T-cell (primary cell): ENCODE measurements at regions not wholly inside any gene's neighbourhood (a gene's known extent, or its start where the extent isn't known, plus 50 kb on each side); places are given as distances from the start of the nearest gene placed in this dataset.

Source experiments
- ATAC-seq, 4 experiments: fragments of 200-7000 bp in 3 of 4; fragments of 150-1000 bp in 1 of 4; cut with Tn5 transposase; replicated peaks in 1 of 4; 1 replicate in 3 of 4; 2 replicates in 1 of 4; pipeline ENCODE4 v1.10.0; 2021; ENCODE audit warnings: moderate library complexity in 3 of 4, mild to moderate bottlenecking in 2 of 4, moderate number of reproducible peaks in 1 of 4
- CTCF ChIA-PET, 2 donors: fragments of 300-600 bp; sonication (Branson Sonifier 250); formaldehyde crosslinking; loops; one replicate each; lab custom pipeline; 2022; ENCODE audit warnings: antibody characterized with exemption in 2 of 2; lab: Charles Lee
- POLR2A ChIA-PET, 2 donors: fragments of 300-600 bp; sonication (Branson Sonifier 250); formaldehyde crosslinking; loops; one replicate each; lab custom pipeline; 2022; ENCODE audit warnings: antibody characterized with exemption in 2 of 2; lab: Charles Lee
- DNase-seq, 35 experiments: peaks; one replicate each; pipeline versions ENCODE4 v3.0.0 to v3.0.0-alpha.2; 2013 to 2023
- H3K27ac ChIP-seq: one replicate; pipeline ENCODE4 v1.5.1; 2013; ENCODE audit warnings: low read length
- H3K27me3 ChIP-seq, 2 experiments: replicated peaks in 1 of 2; 1 replicate in 1 of 2; 2 replicates in 1 of 2; pipeline versions ENCODE4 v1.6.1 to v1.7.0; 2013; ENCODE audit warnings: low read length in 1 of 2, mixed read lengths in 1 of 2; ENCODE audit not compliant: control insufficient read depth in 2 of 2, insufficient read depth in 2 of 2; ENCODE audit errors: extremely low read depth in 1 of 2
- H3K36me3 ChIP-seq, 2 donors: 1 replicate in 1 of 2; 2 replicates in 1 of 2; pipeline versions ENCODE4 v1.6.1 to v1.7.0; 2013; ENCODE audit warnings: low read length in 1 of 2; ENCODE audit not compliant: control insufficient read depth in 2 of 2, insufficient read depth in 1 of 2; ENCODE audit errors: extremely low read depth in 1 of 2
- H3K4me1 ChIP-seq, 2 experiments: 1 replicate in 1 of 2; 2 replicates in 1 of 2; pipeline versions ENCODE4 v1.6.1 to v1.7.0; 2013; ENCODE audit warnings: low read length in 2 of 2, mixed read lengths in 1 of 2; ENCODE audit not compliant: insufficient read depth in 2 of 2, control insufficient read depth in 1 of 2; ENCODE audit errors: extremely low read depth in 1 of 2
- H3K4me3 ChIP-seq, 2 donors: 1 replicate in 1 of 2; 2 replicates in 1 of 2; pipeline versions ENCODE4 v1.5.1 to v1.7.0; 2013; ENCODE audit warnings: mild to moderate bottlenecking in 2 of 2, low read length in 1 of 2, moderate library complexity in 1 of 2; ENCODE audit not compliant: control insufficient read depth in 1 of 2; ENCODE audit errors: extremely low read depth in 1 of 2
- H3K9me3 ChIP-seq: 2 replicates; pipeline ENCODE4 v1.7.0; 2013
- H3K27ac Mint-ChIP-seq, 2 donors: one replicate each; pipeline ENCODE4 v1.8.0; 2020 to 2021; ENCODE audit warnings: mild to moderate bottlenecking in 2 of 2, mixed read lengths in 2 of 2
- H3K27me3 Mint-ChIP-seq, 2 donors: one replicate each; pipeline ENCODE4 v1.8.0; 2021 to 2022; ENCODE audit warnings: mixed read lengths in 2 of 2
- H3K36me3 Mint-ChIP-seq: one replicate; pipeline ENCODE4 v1.8.0; 2021; ENCODE audit warnings: mixed read lengths
- H3K4me1 Mint-ChIP-seq, 3 donors: one replicate each; pipeline ENCODE4 v1.8.0; 2020 to 2022; ENCODE audit warnings: mixed read lengths in 3 of 3, mild to moderate bottlenecking in 1 of 3
- H3K4me3 Mint-ChIP-seq, 3 donors: one replicate each; pipeline ENCODE4 v1.8.0; 2020 to 2022; ENCODE audit warnings: mild to moderate bottlenecking in 3 of 3, mixed read lengths in 3 of 3, moderate library complexity in 3 of 3
- H3K9me3 Mint-ChIP-seq, 3 donors: one replicate each; pipeline ENCODE4 v1.8.0; 2020 to 2022; ENCODE audit warnings: mixed read lengths in 3 of 3
- WGBS: methylation state at CpG from one replicate; pipeline ENCODE4 v1.1.5; 2013; ENCODE audit warnings: missing lambda C conversion rate; ENCODE audit not compliant: insufficient coverage; 5-methylcytosine and 5-hydroxymethylcytosine counted together

- Mint-ChIP-seq H3K4me1 (no peaks in the 10 kb centered on the region), H3K27ac (no peak overlapping the region), H3K4me3 (no peak overlapping the region), H3K9me3 (peaks cover 8 to 23% (median 16%) of the 10 kb centered on the region in 3 donors), H3K36me3 (no peaks in the 10 kb centered on the region), H3K27me3 (no peaks in the 10 kb centered on the region)
- Histone ChIP-seq H3K36me3 (no peaks in the 10 kb centered on the region), H3K4me1 (no peaks in the 10 kb centered on the region), H3K27ac (no peak overlapping the region), H3K9me3 (no peaks in the 10 kb centered on the region), H3K4me3 (no peak overlapping the region), H3K27me3 (no peaks in the 10 kb centered on the region)
- ChIA-PET CTCF (no interaction called here), POLR2A (no interaction called here)
- no peak for ATAC-seq
- no peak for DNase-seq
- no CpG with 5 or more reads among the region's 5 CpGs for WGBS
Observed at GRCh38 chr5:165723931-165724330, 2218.5 kb downstream of the MAT2B start.

- Mint-ChIP-seq H3K4me3 (no peak overlapping the region), H3K27ac (no peak overlapping the region), H3K9me3 (peaks cover 6 to 15% (median 7%) of the 10 kb centered on the region in 3 donors), H3K4me1 (no peaks in the 10 kb centered on the region), H3K27me3 (no peaks in the 10 kb centered on the region), H3K36me3 (no peaks in the 10 kb centered on the region)
- ATAC-seq (no peak), DNase-seq (no peak)
- H3K27me3 ChIP-seq = no peaks in the 10 kb centered on the region
- H3K27ac ChIP-seq = no peak overlapping the region
- CTCF ChIA-PET = no interaction called here
- H3K4me3 ChIP-seq = no peak overlapping the region
- H3K9me3 ChIP-seq = no peaks in the 10 kb centered on the region
- POLR2A ChIA-PET = no interaction called here
- no peaks in the 10 kb centered on the region for H3K4me1 ChIP-seq
- no peaks in the 10 kb centered on the region for H3K36me3 ChIP-seq
- WGBS = no CpG with 5 or more reads among the region's 2 CpGs
Observed at GRCh38 chr5:165728425-165728824, 2223.0 kb downstream of the MAT2B start.

- Histone ChIP-seq H3K27ac (no peak overlapping the region), H3K36me3 (no peaks in the 10 kb centered on the region), H3K4me1 (no peaks in the 10 kb centered on the region), H3K9me3 (no peaks in the 10 kb centered on the region), H3K27me3 (no peaks in the 10 kb centered on the region), H3K4me3 (no peak overlapping the region)
- DNase-seq (no peak), ATAC-seq (no peak)
- no peak overlapping the region for H3K27ac Mint-ChIP-seq
- no peaks in the 10 kb centered on the region for H3K27me3 Mint-ChIP-seq
- POLR2A ChIA-PET = no interaction called here
- no peaks in the 10 kb centered on the region for H3K4me1 Mint-ChIP-seq
- H3K9me3 Mint-ChIP-seq = peaks cover 12 to 29% (median 17%) of the 10 kb centered on the region in 3 donors
- WGBS = no CpG with 5 or more reads among the region's 1 CpG
- CTCF ChIA-PET = no interaction called here
- H3K36me3 Mint-ChIP-seq = no peaks in the 10 kb centered on the region
- H3K4me3 Mint-ChIP-seq = no peak overlapping the region
Observed at GRCh38 chr5:165735388-165735787, 2230.0 kb downstream of the MAT2B start.

- Mint-ChIP-seq H3K4me1 (no peaks in the 10 kb centered on the region), H3K36me3 (no peaks in the 10 kb centered on the region), H3K27ac (no peak overlapping the region), H3K27me3 (no peaks in the 10 kb centered on the region), H3K9me3 (peaks cover 10 to 18% (median 16%) of the 10 kb centered on the region in 3 donors), H3K4me3 (no peak overlapping the region)
- no peaks in the 10 kb centered on the region for H3K36me3 ChIP-seq
- no peaks in the 10 kb centered on the region for H3K4me1 ChIP-seq
- no peak overlapping the region for H3K27ac ChIP-seq
- ATAC-seq (no peak), DNase-seq (no peak)
- no peak overlapping the region for H3K4me3 ChIP-seq
- CTCF ChIA-PET = no interaction called here
- POLR2A ChIA-PET = no interaction called here
- H3K27me3 ChIP-seq = no peaks in the 10 kb centered on the region
- H3K9me3 ChIP-seq = no peaks in the 10 kb centered on the region
- WGBS = 74% methylated on average over 3 of the region's 8 CpGs
Observed at GRCh38 chr5:165739079-165739741, 2233.8 kb downstream of the MAT2B start.

GRCh38 chr5:165757791-165758190 lies 2252.4 kb downstream of the MAT2B start:
- H3K27ac Mint-ChIP-seq = no peak overlapping the region
- ATAC-seq (no peak), DNase-seq (no peak)
- H3K4me3 Mint-ChIP-seq = no peak overlapping the region
- H3K9me3 ChIP-seq = no peaks in the 10 kb centered on the region
- H3K4me1 Mint-ChIP-seq = no peaks in the 10 kb centered on the region
- H3K27ac ChIP-seq = no peak overlapping the region
- ChIA-PET CTCF (no interaction called here), POLR2A (no interaction called here)
- H3K4me3 ChIP-seq = no peak overlapping the region
- WGBS = 76% methylated on average over 2 of the region's 4 CpGs
- no peaks in the 10 kb centered on the region for H3K36me3 ChIP-seq
- no peaks in the 10 kb centered on the region for H3K27me3 Mint-ChIP-seq
- H3K36me3 Mint-ChIP-seq = no peaks in the 10 kb centered on the region
- peaks cover 7 to 16% (median 8%) of the 10 kb centered on the region in 3 donors for H3K9me3 Mint-ChIP-seq
- H3K4me1 ChIP-seq = no peaks in the 10 kb centered on the region
- H3K27me3 ChIP-seq = no peaks in the 10 kb centered on the region

GRCh38 chr5:165775111-165775510 lies 2269.7 kb downstream of the MAT2B start:
- no peaks in the 10 kb centered on the region for H3K9me3 ChIP-seq
- ChIA-PET CTCF (no interaction called here), POLR2A (no interaction called here)
- ATAC-seq (no peak), DNase-seq (no peak)
- no peaks in the 10 kb centered on the region for H3K36me3 Mint-ChIP-seq
- no peaks in the 10 kb centered on the region for H3K27me3 Mint-ChIP-seq
- H3K4me1 ChIP-seq = no peaks in the 10 kb centered on the region
- no peaks in the 10 kb centered on the region for H3K27me3 ChIP-seq
- no peak overlapping the region for H3K27ac ChIP-seq
- H3K4me3 ChIP-seq = no peak overlapping the region
- peaks cover 13 to 27% (median 21%) of the 10 kb centered on the region in 3 donors for H3K9me3 Mint-ChIP-seq
- no peak overlapping the region for H3K4me3 Mint-ChIP-seq
- no peak overlapping the region for H3K27ac Mint-ChIP-seq
- H3K36me3 ChIP-seq = no peaks in the 10 kb centered on the region
- H3K4me1 Mint-ChIP-seq = no peaks in the 10 kb centered on the region
- no CpG with 5 or more reads among the region's 2 CpGs for WGBS

- Histone ChIP-seq H3K27me3 (no peaks in the 10 kb centered on the region), H3K9me3 (no peaks in the 10 kb centered on the region), H3K27ac (no peak overlapping the region), H3K4me3 (no peak overlapping the region), H3K36me3 (no peaks in the 10 kb centered on the region), H3K4me1 (no peaks in the 10 kb centered on the region)
- Mint-ChIP-seq H3K4me3 (no peak overlapping the region), H3K36me3 (no peaks in the 10 kb centered on the region), H3K27ac (no peak overlapping the region), H3K27me3 (no peaks in the 10 kb centered on the region), H3K9me3 (peaks cover 17 to 39% (median 18%) of the 10 kb centered on the region in 3 donors), H3K4me1 (no peaks in the 10 kb centered on the region)
- ATAC-seq = no peak
- WGBS = no CpG with 5 or more reads among the region's 1 CpG
- POLR2A ChIA-PET = no interaction called here
- no peak for DNase-seq
- CTCF ChIA-PET = no interaction called here
Observed at GRCh38 chr5:165779505-165779904, 2274.1 kb downstream of the MAT2B start.
